Breast epithelium (tissue), 4 donors: ENCODE measurements at regions not wholly inside any gene's neighbourhood (a gene's known extent, or its start where the extent isn't known, plus 50 kb on each side); places are given as distances from the start of the nearest gene placed in this dataset.
A peak's percentile ranks its signal among the peaks of the same experiment; 100 is the strongest.

Source experiments
- DNase-seq, 2 donors: peaks; one replicate each; pipeline ENCODE4 v3.0.0-alpha.2; 2019; ENCODE audit warnings: low spot score in 2 of 2
- H3K27ac ChIP-seq, 2 donors: fragments of 200-600 bp; sonication (generic) in 1 of 2; one replicate each; pipeline ENCODE4 v1.5.1; 2016 to 2019; ENCODE audit warnings: mild to moderate bottlenecking in 1 of 2
- H3K27me3 ChIP-seq, 2 donors: fragments of 200-600 bp; sonication (generic) in 1 of 2; one replicate each; pipeline versions ENCODE4 v1.5.1 to v1.6.0; 2017 to 2019; ENCODE audit warnings: control low read depth in 1 of 2, mild to moderate bottlenecking in 1 of 2
- H3K36me3 ChIP-seq: fragments of 200-600 bp; one replicate; pipeline ENCODE4 v1.5.1; 2019
- H3K4me1 ChIP-seq, 2 donors: fragments of 200-600 bp; sonication (generic); one replicate each; pipeline ENCODE4 v1.5.1; 2016 to 2019; ENCODE audit warnings: control low read depth in 1 of 2
- H3K4me3 ChIP-seq, 3 donors: fragments of 200-600 bp; sonication (generic); 1 replicate in 2 of 3; 2 replicates in 1 of 3; pipeline ENCODE4 v1.5.1; 2016 to 2019; ENCODE audit warnings: mild to moderate bottlenecking in 3 of 3, moderate library complexity in 2 of 3
- H3K9me3 ChIP-seq, 2 donors: fragments of 200-600 bp; sonication (generic) in 1 of 2; one replicate each; pipeline ENCODE4 v1.5.1; 2016 to 2019; ENCODE audit warnings: control low read depth in 1 of 2
- POLR2A ChIP-seq: fragments of 450-650 bp; IDR thresholded peaks from one replicate; pipeline ENCODE4 v1.6.1; 2016; ENCODE audit warnings: antibody characterized with exemption, mild to moderate bottlenecking, moderate library complexity
- POLR2AphosphoS5 ChIP-seq, 3 donors: sonication (generic); formaldehyde crosslinking; IDR thresholded peaks; one replicate each; pipeline ENCODE4 v1.6.1; 2017; ENCODE audit warnings: antibody characterized with exemption in 3 of 3
- intact Hi-C: fragments of 100-400 bp; cut with DNase I; formaldehyde crosslinking; loops from one replicate; pipeline ENCODE4 v1.15.1; 2023; ENCODE audit warnings: low total_unique reads
- TF ChIP-seq, protein P1 (sequence below), 3 donors: fragments of 450-650 bp; IDR thresholded peaks; one replicate each; pipeline ENCODE4 v1.5.1; 2016 to 2017; ENCODE audit warnings: antibody characterized with exemption in 3 of 3, mild to moderate bottlenecking in 3 of 3, moderate library complexity in 3 of 3

DNA sequence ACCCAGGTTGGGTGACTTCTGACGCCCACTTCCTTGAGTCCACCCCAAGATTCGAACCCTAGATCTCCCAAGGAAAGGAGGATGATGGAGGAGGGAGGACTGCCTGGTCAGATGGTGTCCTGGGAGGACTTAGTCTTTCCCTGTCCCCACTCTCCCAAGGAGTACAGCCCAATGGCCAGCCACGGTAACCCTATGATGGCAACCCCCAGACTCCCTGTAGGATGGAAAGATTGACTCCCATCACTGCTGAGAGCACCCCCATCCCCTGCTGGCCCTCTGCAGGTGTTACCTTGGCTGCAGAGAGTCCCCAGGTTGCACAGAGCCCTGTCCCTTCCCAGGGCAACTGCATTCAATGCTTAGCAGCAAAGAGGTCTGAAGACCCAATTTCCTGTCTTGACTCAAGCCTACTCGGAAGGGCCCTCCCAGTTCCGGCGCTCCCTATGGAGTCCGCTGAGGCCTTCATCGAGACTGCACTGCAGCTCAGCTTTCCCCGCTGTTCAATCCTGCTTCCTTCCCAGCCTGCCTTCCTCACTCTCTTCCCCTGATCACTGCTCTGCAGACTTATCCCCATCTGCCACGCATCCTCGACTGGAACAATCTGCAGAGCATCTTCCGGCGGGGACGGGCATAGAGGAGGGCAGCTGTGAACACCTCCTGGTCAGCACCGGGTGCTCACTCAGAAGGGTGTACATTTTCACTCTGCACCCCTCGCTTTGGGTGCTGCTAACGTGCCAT, 50.8 kb upstream of the OCM2 start:
- Histone ChIP-seq H3K9me3 (no peaks in the 10 kb centered on the region), H3K4me3 (no peak overlapping the region), H3K4me1 (no peaks in the 10 kb centered on the region), H3K36me3 (no peaks in the 10 kb centered on the region), H3K27me3 (no peaks in the 10 kb centered on the region), H3K27ac (no peak overlapping the region)
- intact Hi-C loops, result no loop called here
- DNase-seq, result no peak
- TF ChIP-seq, protein P1, sequence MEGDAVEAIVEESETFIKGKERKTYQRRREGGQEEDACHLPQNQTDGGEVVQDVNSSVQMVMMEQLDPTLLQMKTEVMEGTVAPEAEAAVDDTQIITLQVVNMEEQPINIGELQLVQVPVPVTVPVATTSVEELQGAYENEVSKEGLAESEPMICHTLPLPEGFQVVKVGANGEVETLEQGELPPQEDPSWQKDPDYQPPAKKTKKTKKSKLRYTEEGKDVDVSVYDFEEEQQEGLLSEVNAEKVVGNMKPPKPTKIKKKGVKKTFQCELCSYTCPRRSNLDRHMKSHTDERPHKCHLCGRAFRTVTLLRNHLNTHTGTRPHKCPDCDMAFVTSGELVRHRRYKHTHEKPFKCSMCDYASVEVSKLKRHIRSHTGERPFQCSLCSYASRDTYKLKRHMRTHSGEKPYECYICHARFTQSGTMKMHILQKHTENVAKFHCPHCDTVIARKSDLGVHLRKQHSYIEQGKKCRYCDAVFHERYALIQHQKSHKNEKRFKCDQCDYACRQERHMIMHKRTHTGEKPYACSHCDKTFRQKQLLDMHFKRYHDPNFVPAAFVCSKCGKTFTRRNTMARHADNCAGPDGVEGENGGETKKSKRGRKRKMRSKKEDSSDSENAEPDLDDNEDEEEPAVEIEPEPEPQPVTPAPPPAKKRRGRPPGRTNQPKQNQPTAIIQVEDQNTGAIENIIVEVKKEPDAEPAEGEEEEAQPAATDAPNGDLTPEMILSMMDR (IDR thresholded peaks at IDR 0.05), result no peak
- no peak for TF ChIP-seq POLR2A
- TF ChIP-seq POLR2AphosphoS5 (IDR thresholded peaks at IDR 0.05), result no peak

DNA sequence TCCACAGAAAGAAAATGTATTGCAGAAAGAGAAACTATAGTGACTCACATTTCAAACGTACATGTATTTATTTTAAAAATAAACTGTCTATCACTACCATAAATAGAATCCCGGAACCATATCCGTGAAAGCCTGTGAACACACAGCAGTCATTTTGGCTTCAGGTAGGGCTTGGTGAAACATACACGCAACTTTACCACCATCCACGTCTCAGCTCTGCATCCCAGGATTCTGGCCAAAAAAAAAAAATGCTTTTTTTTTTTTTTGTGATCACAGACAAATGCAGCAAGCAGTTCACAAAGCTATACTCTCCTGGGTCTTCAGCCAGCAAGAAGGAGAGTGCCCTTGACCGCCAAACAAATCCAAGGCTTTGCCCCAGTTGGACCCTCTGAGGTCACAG, 56.8 kb upstream of the OCM2 start:
- no peaks in the 10 kb centered on the region for H3K9me3 ChIP-seq
- H3K27me3 ChIP-seq, result no peaks in the 10 kb centered on the region
- TF ChIP-seq POLR2AphosphoS5 (IDR thresholded peaks at IDR 0.05) (no peak), POLR2A (no peak)
- TF ChIP-seq, protein P1 (IDR thresholded peaks at IDR 0.05), result no peak
- no peaks in the 10 kb centered on the region for H3K36me3 ChIP-seq
- no peak overlapping the region for H3K27ac ChIP-seq
- DNase-seq, result no peak
- intact Hi-C loops, result no loop called here
- H3K4me3 ChIP-seq, result no peak overlapping the region
- H3K4me1 ChIP-seq, result no peaks in the 10 kb centered on the region

DNA sequence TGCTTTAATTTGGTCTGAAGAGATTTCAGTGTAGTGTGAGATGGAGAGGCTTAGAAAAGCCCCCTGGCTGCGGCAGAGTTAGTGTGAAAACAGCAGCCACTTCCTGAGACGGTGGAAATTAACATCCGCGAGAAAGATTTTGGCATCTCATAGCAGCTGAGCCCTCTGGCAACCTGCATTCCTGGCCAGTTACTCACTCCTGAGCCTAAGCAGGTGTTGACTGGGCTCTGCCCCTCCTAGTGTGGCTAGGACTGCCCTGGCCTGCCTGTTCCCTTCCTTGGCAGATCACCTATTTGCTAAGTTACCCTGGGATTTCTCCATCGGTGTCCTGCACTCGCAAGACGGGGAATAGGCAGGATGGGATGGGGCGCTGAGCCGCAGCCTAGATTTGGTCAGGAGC, 57.6 kb upstream of the LMTK2 start:
- Histone ChIP-seq H3K27ac (peak overlapping the region; percentile 38 to 73), H3K9me3 (no peaks in the 10 kb centered on the region)
- intact Hi-C loops, result no loop called here

DNA sequence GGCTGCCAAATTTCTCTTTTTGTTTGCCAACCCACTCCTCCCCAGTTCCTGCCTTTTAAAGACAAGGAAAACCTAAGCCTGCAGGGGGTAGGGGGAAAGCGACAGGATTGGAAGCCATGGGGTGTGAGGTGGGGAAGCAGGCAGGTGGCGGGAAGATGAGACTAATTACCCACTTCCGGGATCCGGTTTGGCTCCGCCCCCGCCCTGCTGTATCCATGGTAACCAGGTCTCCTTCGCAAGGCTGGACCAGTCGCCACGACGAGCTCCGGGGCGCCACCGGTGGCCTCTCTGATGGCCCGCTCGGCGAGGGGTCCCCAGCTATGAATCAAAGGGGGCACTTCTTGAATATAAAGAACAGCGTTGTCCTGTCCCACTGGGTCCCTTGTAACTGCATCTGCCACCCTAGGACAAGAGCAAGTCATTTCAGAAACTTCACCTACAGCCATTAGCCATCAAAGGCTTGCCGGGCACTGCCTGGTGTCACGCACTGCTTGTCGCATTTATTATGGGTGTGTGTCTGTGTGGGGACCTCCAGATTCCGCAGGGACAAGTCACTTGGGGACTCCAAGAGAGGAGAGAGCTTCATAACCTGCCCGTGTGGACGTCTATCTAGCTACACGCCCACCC, 55.4 kb upstream of the LMTK2 start:
- TF ChIP-seq POLR2AphosphoS5 (IDR thresholded peaks at IDR 0.05) (no peak), POLR2A (no peak)
- TF ChIP-seq, protein P1 (IDR thresholded peaks at IDR 0.05), result no peak
- Histone ChIP-seq H3K9me3 (no peaks in the 10 kb centered on the region), H3K36me3 (no peaks in the 10 kb centered on the region), H3K27ac (no peak overlapping the region), H3K4me3 (no peak overlapping the region), H3K27me3 (no peaks in the 10 kb centered on the region), H3K4me1 (no peaks in the 10 kb centered on the region)
- intact Hi-C loops, result no loop called here
- DNase-seq, result no peak

More for the DNA sequence above, 57.6 kb upstream of the LMTK2 start:
- Histone ChIP-seq H3K4me1 (no peaks in the 10 kb centered on the region), H3K27me3 (no peaks in the 10 kb centered on the region), H3K4me3 (no peak overlapping the region), H3K36me3 (no peaks in the 10 kb centered on the region)
- DNase-seq, result peak in 1 of 2 donors; percentile 86
- TF ChIP-seq POLR2AphosphoS5 (IDR thresholded peaks at IDR 0.05), result peak in 2 of 3 donors; percentile 18 to 45
- TF ChIP-seq, protein P1 (IDR thresholded peaks at IDR 0.05), result no peak
- TF ChIP-seq POLR2A, result no peak

DNA sequence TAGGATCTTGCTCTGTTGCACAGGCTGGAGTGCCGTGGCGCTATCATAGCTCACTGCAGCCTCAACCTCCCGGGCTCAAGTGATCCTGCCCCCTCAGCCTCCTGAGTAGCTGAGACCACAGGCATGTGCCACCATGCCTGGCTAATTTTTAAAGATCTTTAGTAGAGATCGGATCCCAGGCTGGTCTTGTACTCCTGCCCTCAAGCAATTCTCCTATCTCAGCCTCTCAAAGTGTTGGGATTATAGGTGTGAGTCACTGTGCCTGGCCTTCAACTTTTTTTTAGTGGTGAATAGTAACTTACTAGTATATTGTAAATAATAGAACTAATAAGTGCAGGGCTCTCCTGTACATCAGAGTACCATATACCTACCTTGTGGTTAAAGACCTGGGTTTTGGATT, 52.1 kb upstream of the LMTK2 start:
- H3K27me3 ChIP-seq, result no peaks in the 10 kb centered on the region
- TF ChIP-seq, protein P1 (IDR thresholded peaks at IDR 0.05), result no peak
- no peak for TF ChIP-seq POLR2AphosphoS5 (IDR thresholded peaks at IDR 0.05)
- TF ChIP-seq POLR2A, result no peak
- intact Hi-C loops, result no loop called here

More for the DNA sequence above, 52.1 kb upstream of the LMTK2 start:
- Histone ChIP-seq H3K9me3 (no peaks in the 10 kb centered on the region), H3K36me3 (no peaks in the 10 kb centered on the region), H3K27ac (no peak overlapping the region), H3K4me1 (no peaks in the 10 kb centered on the region), H3K4me3 (no peak overlapping the region)
- no peak for DNase-seq
